SK-N-MC (cell line): ENCODE measurements at regions not wholly inside any gene's neighbourhood (a gene's known extent, or its start where the extent isn't known, plus 50 kb on each side); places are given as distances from the start of the nearest gene placed in this dataset.

Experiments used
- DNase-seq: peaks from one replicate; pipeline ENCODE4 v3.0.0-alpha.2; 2011; ENCODE audit warnings: low read depth, low spot score
- H3K27ac ChIP-seq: fragments of 200-600 bp; sonication (generic); 2 replicates; pipeline ENCODE4 v1.5.1; 2016; ENCODE audit warnings: mixed run types
- H3K36me3 ChIP-seq: fragments of 200-600 bp; sonication (generic); 2 replicates; pipeline ENCODE4 v1.6.1; 2017; ENCODE audit warnings: antibody characterized with exemption, low read length, mixed read lengths; ENCODE audit not compliant: insufficient read depth
- H3K4me3 ChIP-seq: fragments of 200-600 bp; sonication (generic); 2 replicates; pipeline ENCODE4 v1.5.1; 2016
- H3K9ac ChIP-seq: fragments of 200-600 bp; sonication (generic); 2 replicates; pipeline ENCODE4 v1.8.0; 2017; ENCODE audit warnings: mixed run types, mixed read lengths; ENCODE audit not compliant: insufficient read length
- H3K9me3 ChIP-seq: fragments of 200-600 bp; sonication (generic); 2 replicates; pipeline ENCODE4 v1.6.1; 2017; ENCODE audit warnings: low read depth, mild to moderate bottlenecking, antibody characterized with exemption, low read length, moderate library complexity, mixed read lengths
- EZH2 ChIP-seq: fragments of 200-600 bp; sonication (generic); IDR thresholded peaks from one replicate; pipeline ENCODE4 v1.6.1; 2017; ENCODE audit warnings: antibody characterized with exemption
- FOXP2 ChIP-seq: optimal IDR thresholded peaks from 2 replicates; pipeline ENCODE3; 2011; ENCODE audit warnings: mild to moderate bottlenecking, moderate library complexity; ENCODE audit not compliant: insufficient read depth; ENCODE audit errors: extremely low read length, control extremely low read depth
- POLR2AphosphoS5 ChIP-seq: IDR thresholded peaks from 2 replicates; pipeline ENCODE4 v1.6.1; 2012; ENCODE audit warnings: mild to moderate bottlenecking, low read depth, low read length, borderline replicate concordance

DNA sequence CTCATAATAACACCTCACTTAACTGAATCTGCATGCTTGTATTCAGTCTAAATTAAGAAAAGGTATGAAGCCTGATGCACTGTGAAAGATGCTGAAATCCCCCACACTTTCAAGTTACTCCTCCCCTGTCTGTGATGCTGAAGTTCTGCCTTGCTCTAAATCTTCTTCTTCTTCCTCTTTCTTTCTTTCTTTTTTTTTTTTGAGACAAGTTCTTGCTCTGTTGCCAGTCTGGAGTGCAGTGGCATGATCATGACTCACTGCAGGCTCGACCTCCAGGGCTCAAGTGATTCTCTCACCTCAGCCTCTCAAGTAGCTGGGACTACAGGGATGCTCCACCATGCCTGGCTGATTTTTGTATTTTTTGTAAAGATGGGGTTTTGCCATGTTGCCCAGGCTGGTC lies 231.0 kb upstream of the B3GALT2 start:
- TF ChIP-seq FOXP2: no peak
- TF ChIP-seq EZH2: no peak
- no peak for TF ChIP-seq POLR2AphosphoS5

DNA sequence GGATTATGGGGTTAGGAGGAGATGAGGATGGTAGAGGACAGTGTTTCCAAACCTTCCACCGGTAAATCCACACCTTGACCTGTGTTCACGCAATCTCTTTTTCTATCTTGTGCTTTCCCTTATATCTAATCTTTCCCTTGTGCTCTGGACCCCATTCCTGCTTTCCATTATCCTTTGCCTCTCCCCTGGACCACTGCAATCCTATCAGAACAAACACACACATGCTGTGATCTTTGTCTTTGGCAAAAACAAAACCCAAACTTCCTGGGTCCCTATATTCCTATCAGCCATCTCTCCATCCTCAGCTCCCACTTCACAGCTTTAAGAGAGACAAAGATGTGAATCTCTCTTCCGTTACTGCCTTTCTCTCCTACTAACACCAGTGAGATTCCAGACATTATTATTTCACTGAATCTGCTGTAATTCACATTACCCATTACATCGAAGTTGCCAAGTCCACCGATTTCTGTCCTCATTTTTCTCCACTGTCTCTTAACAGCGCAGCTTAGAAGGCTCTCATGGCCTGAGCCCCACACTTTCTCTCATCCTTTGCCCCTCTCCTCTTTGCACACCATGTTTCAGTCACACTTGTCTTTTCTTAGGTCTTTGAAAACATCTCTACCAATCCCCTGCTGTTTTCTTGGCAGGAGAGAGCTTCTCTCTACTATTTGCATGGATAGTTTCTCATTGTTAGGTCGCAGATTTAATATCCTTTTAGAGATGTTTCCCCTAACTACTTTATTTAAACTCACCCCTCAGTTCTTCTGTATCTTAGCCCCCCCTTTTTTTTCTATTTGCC lies 230.0 kb upstream of the B3GALT2 start:
- TF ChIP-seq FOXP2 (no peak), POLR2AphosphoS5 (no peak), EZH2 (no peak)
- Histone ChIP-seq H3K27ac (no peak overlapping the region), H3K36me3 (no peaks in the 10 kb centered on the region), H3K9ac (no peak overlapping the region), H3K4me3 (no peak overlapping the region), H3K9me3 (no peaks in the 10 kb centered on the region)
- DNase-seq: no peak

More for the DNA sequence above, 231.0 kb upstream of the B3GALT2 start:
- H3K36me3 ChIP-seq: no peaks in the 10 kb centered on the region
- H3K9ac ChIP-seq: no peak overlapping the region
- no peak for DNase-seq
- H3K27ac ChIP-seq: no peak overlapping the region
- no peak overlapping the region for H3K4me3 ChIP-seq
- H3K9me3 ChIP-seq: no peaks in the 10 kb centered on the region

DNA sequence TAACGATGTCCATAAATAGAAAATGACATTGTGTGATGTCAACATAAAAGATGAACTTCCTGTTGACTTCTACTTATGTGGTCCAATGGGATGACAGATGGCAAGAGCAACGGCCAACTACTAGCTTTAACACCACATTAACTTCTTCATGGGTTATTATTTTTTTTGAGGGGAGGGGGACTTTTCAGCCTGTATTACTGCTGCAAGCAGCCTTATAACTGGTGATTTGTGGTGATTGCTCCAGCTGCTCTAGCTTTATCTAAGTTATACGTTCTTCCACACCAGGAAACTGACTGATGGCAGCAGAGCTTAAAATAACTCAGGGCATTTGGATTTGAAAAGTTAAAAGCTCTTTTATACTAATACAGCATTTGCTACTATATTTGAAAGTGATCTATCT lies 228.8 kb upstream of the B3GALT2 start:
- Histone ChIP-seq H3K4me3 (no peak overlapping the region), H3K36me3 (no peaks in the 10 kb centered on the region), H3K27ac (no peak overlapping the region), H3K9me3 (no peaks in the 10 kb centered on the region), H3K9ac (no peak overlapping the region)
- DNase-seq: no peak
- TF ChIP-seq POLR2AphosphoS5 (no peak), FOXP2 (no peak), EZH2 (no peak)

DNA sequence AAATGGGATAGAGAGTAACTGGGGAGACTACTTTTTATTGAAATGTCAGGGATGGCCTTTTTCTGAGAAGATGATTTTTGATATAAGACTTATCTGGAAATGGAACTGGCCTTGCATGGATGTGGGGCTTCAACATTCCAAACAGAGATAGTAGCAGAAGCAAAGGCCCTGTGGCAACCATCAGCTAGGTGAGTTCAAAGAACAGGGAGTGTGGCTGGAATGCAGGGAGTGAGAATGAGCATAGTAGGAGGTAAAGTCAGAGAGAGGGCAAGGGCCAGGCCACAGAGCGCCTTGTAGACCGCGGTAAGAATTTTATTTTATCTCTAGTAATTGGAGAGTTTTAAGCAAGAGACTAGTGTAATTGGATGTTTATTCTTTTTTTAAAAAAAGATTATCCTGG lies 227.0 kb upstream of the B3GALT2 start:
- Histone ChIP-seq H3K9ac (no peak overlapping the region), H3K4me3 (no peak overlapping the region), H3K27ac (no peak overlapping the region), H3K9me3 (no peaks in the 10 kb centered on the region), H3K36me3 (no peaks in the 10 kb centered on the region)
- DNase-seq: no peak
- TF ChIP-seq POLR2AphosphoS5 (no peak), EZH2 (no peak), FOXP2 (no peak)

DNA sequence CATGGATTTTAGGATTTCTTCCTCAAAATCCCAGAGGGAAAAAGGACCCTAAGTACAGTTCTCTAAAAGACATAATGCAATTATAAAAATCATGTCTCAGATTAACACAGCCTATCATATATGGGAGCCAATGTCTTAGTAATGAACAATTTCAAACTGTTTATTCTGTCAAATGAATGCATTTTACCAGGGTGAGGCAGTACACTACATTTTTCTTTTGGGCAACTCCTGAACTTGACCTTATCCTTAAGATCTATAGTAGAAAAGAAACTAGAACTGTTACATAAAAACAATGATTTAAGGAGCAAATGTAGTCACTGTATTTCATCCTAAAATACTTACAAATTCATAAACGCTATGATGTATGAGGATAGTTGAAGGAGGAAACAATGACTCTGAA lies 226.3 kb upstream of the B3GALT2 start:
- Histone ChIP-seq H3K36me3 (no peaks in the 10 kb centered on the region), H3K9me3 (no peaks in the 10 kb centered on the region), H3K9ac (no peak overlapping the region), H3K27ac (no peak overlapping the region), H3K4me3 (no peak overlapping the region)
- TF ChIP-seq POLR2AphosphoS5 (no peak), FOXP2 (no peak), EZH2 (no peak)
- no peak for DNase-seq

DNA sequence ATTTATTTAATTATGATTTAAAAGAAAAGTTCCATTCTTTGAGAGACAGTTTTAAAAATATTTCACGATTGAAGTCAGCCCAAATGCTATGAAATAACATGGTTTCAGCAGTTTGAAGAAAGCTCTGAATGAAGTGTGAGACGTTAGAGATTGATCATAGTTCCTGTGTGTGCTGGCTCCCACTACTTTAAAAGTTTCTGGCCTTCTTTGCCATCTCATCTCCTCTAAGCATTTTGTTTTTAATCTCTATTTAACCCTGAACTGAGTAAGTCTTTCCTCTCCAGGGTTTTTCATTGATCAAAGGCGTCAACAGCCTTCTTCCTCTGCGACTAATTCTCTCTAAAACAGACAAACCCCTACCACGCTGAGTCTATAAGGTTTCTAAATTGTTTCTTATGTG lies 225.3 kb upstream of the B3GALT2 start:
- H3K4me3 ChIP-seq: no peak overlapping the region
- no peaks in the 10 kb centered on the region for H3K36me3 ChIP-seq
- no peak for DNase-seq
- H3K9ac ChIP-seq: no peak overlapping the region
- H3K9me3 ChIP-seq: no peaks in the 10 kb centered on the region
- H3K27ac ChIP-seq: no peak overlapping the region
- no peak for TF ChIP-seq EZH2

DNA sequence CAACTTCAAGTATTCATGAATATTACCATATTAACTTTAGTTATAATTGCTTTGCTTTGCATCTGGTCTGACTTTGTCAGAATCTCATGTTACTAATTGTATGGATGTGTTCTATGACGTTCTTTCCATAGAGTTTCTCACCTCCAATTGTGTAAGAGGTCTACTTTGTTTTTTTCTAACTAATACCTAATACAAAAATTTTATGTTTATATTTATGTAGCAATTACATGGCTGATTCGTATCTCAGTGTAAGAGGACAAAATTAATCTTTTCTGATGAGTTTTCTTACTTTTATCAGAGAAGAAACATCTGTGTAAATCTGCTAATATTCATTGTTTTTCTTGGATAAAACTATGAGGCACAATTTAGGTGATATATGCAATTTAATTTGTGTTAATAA lies 224.8 kb upstream of the B3GALT2 start:
- Histone ChIP-seq H3K9me3 (no peaks in the 10 kb centered on the region), H3K36me3 (no peaks in the 10 kb centered on the region), H3K9ac (no peak overlapping the region), H3K27ac (no peak overlapping the region), H3K4me3 (no peak overlapping the region)
- no peak for DNase-seq
- TF ChIP-seq POLR2AphosphoS5 (no peak), FOXP2 (no peak), EZH2 (no peak)

DNA sequence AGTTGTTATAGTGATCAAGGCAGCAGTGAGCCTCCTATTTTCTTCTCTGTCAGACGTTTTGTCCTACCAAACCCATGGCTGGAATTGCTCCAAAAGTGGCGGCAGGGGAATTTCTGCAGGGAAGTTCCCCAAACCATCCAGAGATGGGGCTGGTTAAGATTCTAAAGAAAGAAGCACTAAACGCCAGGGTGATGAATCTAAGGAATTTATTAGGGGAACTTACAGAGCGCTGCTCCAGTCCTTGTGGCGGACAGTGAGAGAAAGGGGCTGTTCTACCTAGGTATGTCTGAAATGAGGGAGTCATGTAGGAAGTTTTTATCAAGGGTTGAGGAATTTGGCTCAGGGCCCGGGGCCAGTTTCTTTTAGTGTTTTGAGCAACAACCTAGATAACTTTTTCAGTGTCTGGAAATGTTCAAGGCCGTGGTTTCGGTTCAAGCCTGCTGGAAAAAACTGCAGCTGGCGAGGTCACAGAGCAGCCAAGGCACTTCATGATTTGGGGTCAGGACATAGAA lies 222.4 kb upstream of the B3GALT2 start:
- H3K4me3 ChIP-seq: no peak overlapping the region

DNA sequence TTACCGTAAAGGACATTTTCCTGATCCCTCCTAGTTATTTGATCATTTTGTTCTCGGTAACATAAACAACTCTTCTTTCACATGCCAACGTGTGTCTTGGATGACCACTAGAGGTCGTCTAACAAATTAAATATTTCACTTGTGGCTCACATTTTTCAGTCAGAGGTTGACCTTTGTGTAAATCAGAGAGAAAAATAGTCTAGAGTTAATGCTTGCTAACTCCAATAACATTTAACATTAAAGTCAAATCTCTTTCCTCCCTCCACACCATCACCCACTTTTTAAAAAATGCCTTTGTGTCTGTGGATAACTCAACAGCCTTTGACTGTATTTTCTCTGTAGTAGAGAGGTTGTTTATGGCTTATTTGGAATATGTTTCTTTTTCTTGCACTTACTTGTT lies 220.5 kb upstream of the B3GALT2 start:
- H3K36me3 ChIP-seq: no peaks in the 10 kb centered on the region
- no peaks in the 10 kb centered on the region for H3K9me3 ChIP-seq
- H3K4me3 ChIP-seq: no peak overlapping the region
- DNase-seq: peak; percentile 24
- TF ChIP-seq POLR2AphosphoS5 (no peak), EZH2 (no peak), FOXP2 (no peak)
- H3K9ac ChIP-seq: no peak overlapping the region
- H3K27ac ChIP-seq: no peak overlapping the region

More for the DNA sequence above, 222.4 kb upstream of the B3GALT2 start:
- H3K9me3 ChIP-seq: no peaks in the 10 kb centered on the region
- no peak overlapping the region for H3K27ac ChIP-seq
- H3K36me3 ChIP-seq: no peaks in the 10 kb centered on the region
- H3K9ac ChIP-seq: no peak overlapping the region
- TF ChIP-seq EZH2: no peak
- DNase-seq: no peak
